Prostate gland (tissue), 2 donors: ENCODE measurements at regions not wholly inside any gene's neighbourhood (a gene's known extent, or its start where the extent isn't known, plus 50 kb on each side); places are given as distances from the start of the nearest gene placed in this dataset.

Experiments used
- CTCF ChIP-seq, 4 experiments: fragments of 200-600 bp in 2 of 4; fragments of 450-650 bp in 2 of 4; sonication (generic) in 2 of 4; IDR thresholded peaks; 1 replicate in 3 of 4; 2 replicates in 1 of 4; pipeline ENCODE4 v1.5.1; 2016 to 2019; ENCODE audit warnings: antibody characterized with exemption in 4 of 4, mild to moderate bottlenecking in 2 of 4, moderate library complexity in 2 of 4
- POLR2A ChIP-seq: fragments of 450-650 bp; IDR thresholded peaks from one replicate; pipeline ENCODE4 v1.6.1; 2016; ENCODE audit warnings: antibody characterized with exemption, mild to moderate bottlenecking

GRCh38 chr1:29697391-29697780, 461.1 kb downstream of the PTPRU start:
- no peak for TF ChIP-seq CTCF (IDR thresholded peaks at IDR 0.05)
- TF ChIP-seq POLR2A: no peak
